NB4 (cell line): ENCODE measurements at regions not wholly inside any gene's neighbourhood (a gene's known extent, or its start where the extent isn't known, plus 50 kb on each side); places are given as distances from the start of the nearest gene placed in this dataset.

Experiments
- DNase-seq: peaks from one replicate; pipeline ENCODE4 v3.0.0; 2010; ENCODE audit warnings: low read depth
- H3K4me3 ChIP-seq: one replicate; pipeline ENCODE4 v1.5.1; 2011; ENCODE audit warnings: mild to moderate bottlenecking, low read depth, low read length, moderate library complexity
- CTCF ChIP-seq: IDR thresholded peaks from one replicate; pipeline ENCODE4 v1.5.1; 2012; ENCODE audit warnings: low read depth, low read length
- MYC ChIP-seq: IDR thresholded peaks from 2 replicates; pipeline ENCODE4 v1.6.1; 2011; ENCODE audit warnings: low read depth, low read length
- POLR2A ChIP-seq: IDR thresholded peaks from 2 replicates; pipeline ENCODE4 v1.6.1; 2011; ENCODE audit warnings: mild to moderate bottlenecking; ENCODE audit not compliant: insufficient read length; ENCODE audit errors: extremely low read depth
- TF ChIP-seq, protein P1 (sequence below): IDR thresholded peaks from 2 replicates; pipeline ENCODE4 v1.6.1; 2011; ENCODE audit warnings: low read depth, low read length

DNA sequence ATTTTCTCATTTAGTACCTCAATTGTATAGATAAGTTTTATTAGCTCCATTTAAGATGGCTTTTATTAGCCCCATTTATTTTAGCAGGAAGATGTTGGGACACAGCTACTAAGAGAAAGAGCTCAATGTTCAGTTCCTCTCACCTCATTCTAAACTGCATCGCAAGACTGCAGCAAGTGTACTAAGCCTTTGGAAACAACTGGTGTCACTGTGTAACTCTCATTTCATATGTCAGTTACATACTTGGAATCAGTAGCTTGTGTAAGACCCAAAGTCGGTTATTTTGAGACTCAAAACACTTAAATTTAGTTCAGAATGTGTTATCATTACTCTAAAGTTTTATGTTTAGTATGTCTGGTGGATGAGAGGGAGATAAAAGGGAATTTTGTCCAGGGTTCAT, 482.9 kb downstream of the BMP2 start:
- DNase-seq, result no peak
- H3K4me3 ChIP-seq, result no peak overlapping the region
- TF ChIP-seq, protein P1, sequence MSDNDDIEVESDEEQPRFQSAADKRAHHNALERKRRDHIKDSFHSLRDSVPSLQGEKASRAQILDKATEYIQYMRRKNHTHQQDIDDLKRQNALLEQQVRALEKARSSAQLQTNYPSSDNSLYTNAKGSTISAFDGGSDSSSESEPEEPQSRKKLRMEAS, result no peak
- TF ChIP-seq CTCF (no peak), MYC (no peak), POLR2A (no peak)

DNA sequence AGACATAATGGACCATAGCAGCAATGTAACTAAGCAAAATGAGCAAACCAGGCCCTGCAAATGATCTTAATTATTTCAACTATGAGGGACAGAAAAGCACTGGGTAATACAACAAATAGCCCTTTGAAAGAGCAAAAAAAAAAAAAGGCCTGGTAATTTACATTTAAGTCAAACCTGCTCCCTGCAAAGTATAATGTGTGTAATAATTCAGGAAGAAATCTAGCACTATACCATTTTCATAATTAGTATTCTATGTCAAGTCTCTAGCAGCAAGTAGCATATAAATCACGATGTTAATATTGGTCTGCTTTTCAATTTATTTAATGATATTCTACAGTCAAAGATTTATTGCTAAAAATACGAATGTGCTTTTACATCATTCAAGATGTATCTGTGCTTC, 489.6 kb downstream of the BMP2 start:
- no peak for DNase-seq
- no peak overlapping the region for H3K4me3 ChIP-seq
- TF ChIP-seq, protein P1, result no peak
- TF ChIP-seq MYC, result no peak
- no peak for TF ChIP-seq POLR2A
- TF ChIP-seq CTCF, result no peak

GRCh38 chr20:7257692-7258466, 490.4 kb downstream of the BMP2 start:
- TF ChIP-seq MYC (no peak), POLR2A (no peak), CTCF (no peak)
- TF ChIP-seq, protein P1, result no peak
- H3K4me3 ChIP-seq, result no peak overlapping the region
- no peak for DNase-seq

GRCh38 chr20:7262803-7263202, 495.3 kb downstream of the BMP2 start:
- TF ChIP-seq POLR2A, result no peak
- no peak for TF ChIP-seq CTCF
- TF ChIP-seq, protein P1, result no peak
- no peak for TF ChIP-seq MYC
- no peak overlapping the region for H3K4me3 ChIP-seq
- no peak for DNase-seq

GRCh38 chr20:7264137-7264536, 496.7 kb downstream of the BMP2 start:
- TF ChIP-seq MYC (no peak), POLR2A (no peak), CTCF (no peak)
- TF ChIP-seq, protein P1, result no peak
- DNase-seq, result no peak
- no peak overlapping the region for H3K4me3 ChIP-seq
